OCI-LY3 (cell line): ENCODE measurements at regions not wholly inside any gene's neighbourhood (a gene's known extent, or its start where the extent isn't known, plus 50 kb on each side); places are given as distances from the start of the nearest gene placed in this dataset.

ENCODE experiments used
- EZH2phosphoT487 ChIP-seq: fragments of 200-600 bp; shearing (Covaris generic); IDR thresholded peaks from 2 replicates; pipeline ENCODE4 v1.6.1; 2018; ENCODE audit warnings: antibody characterized with exemption, mixed run types, low read depth
- TF ChIP-seq, protein P1 (sequence below): fragments of 200-600, 300-600 bp; sonication (generic); IDR thresholded peaks from 2 replicates; pipeline ENCODE4 v1.5.1; 2014; ENCODE audit warnings: antibody characterized with exemption, low read length, low read depth

DNA sequence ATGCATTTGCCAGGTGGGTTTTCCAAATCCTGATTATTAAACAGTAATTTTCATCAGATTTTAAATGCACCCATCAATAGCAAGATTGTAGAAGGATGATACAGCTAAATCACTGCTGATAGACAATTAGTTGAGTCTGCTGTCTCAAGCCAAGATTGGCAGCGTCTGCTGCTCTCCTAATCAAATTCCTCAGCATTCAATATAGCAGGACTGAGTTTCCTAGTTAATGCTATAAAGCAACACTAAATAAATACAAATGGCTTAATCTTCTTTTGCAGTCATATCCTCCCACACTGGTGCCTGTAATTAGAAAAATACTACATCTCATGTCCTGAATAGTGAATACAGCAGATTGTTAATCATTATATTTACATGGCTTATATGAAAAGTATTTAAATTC lies 1028.8 kb downstream of the ADGRL2 start:
- TF ChIP-seq, protein P1, sequence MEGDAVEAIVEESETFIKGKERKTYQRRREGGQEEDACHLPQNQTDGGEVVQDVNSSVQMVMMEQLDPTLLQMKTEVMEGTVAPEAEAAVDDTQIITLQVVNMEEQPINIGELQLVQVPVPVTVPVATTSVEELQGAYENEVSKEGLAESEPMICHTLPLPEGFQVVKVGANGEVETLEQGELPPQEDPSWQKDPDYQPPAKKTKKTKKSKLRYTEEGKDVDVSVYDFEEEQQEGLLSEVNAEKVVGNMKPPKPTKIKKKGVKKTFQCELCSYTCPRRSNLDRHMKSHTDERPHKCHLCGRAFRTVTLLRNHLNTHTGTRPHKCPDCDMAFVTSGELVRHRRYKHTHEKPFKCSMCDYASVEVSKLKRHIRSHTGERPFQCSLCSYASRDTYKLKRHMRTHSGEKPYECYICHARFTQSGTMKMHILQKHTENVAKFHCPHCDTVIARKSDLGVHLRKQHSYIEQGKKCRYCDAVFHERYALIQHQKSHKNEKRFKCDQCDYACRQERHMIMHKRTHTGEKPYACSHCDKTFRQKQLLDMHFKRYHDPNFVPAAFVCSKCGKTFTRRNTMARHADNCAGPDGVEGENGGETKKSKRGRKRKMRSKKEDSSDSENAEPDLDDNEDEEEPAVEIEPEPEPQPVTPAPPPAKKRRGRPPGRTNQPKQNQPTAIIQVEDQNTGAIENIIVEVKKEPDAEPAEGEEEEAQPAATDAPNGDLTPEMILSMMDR, result no peak
- TF ChIP-seq EZH2phosphoT487, result no peak
